DND-41 (cell line): ENCODE measurements at regions not wholly inside any gene's neighbourhood (a gene's known extent, or its start where the extent isn't known, plus 50 kb on each side); places are given as distances from the start of the nearest gene placed in this dataset.

Experiments
- ATAC-seq: fragments of 200-7000 bp; cut with Tn5 transposase; 3 replicates; pipeline ENCODE4 v1.9.1; 2021; ENCODE audit warnings: low read depth; ENCODE audit not compliant: insufficient read depth
- DNase-seq: peaks from one replicate; pipeline ENCODE4 v3.0.0-alpha.2; 2020
- H2AFZ ChIP-seq: 2 replicates; pipeline ENCODE4 v1.6.0; 2012; ENCODE audit warnings: low read depth, low read length
- H3K27ac ChIP-seq: 2 replicates; pipeline ENCODE4 v1.5.1; 2012; ENCODE audit warnings: low read length, inconsistent platforms
- H3K27me3 ChIP-seq: fragments of 200-600 bp; sonication (generic); 2 replicates; pipeline ENCODE4 v1.6.0; 2012; ENCODE audit warnings: low read length, mild to moderate bottlenecking, inconsistent platforms; ENCODE audit not compliant: insufficient read depth, poor library complexity
- H3K36me3 ChIP-seq: 2 replicates; pipeline ENCODE4 v1.5.1; 2012; ENCODE audit warnings: low read length, inconsistent platforms; ENCODE audit not compliant: insufficient read depth
- H3K4me1 ChIP-seq: 2 replicates; pipeline ENCODE4 v1.5.1; 2012; ENCODE audit warnings: mild to moderate bottlenecking, low read length; ENCODE audit not compliant: insufficient read depth
- H3K4me2 ChIP-seq: 2 replicates; pipeline ENCODE4 v1.6.0; 2012; ENCODE audit warnings: mild to moderate bottlenecking, moderate library complexity, low read length, inconsistent platforms; ENCODE audit not compliant: insufficient read depth
- H3K4me3 ChIP-seq, 2 experiments: fragments of 200-600 bp in 1 of 2; shearing (Covaris generic) in 1 of 2; 2 replicates each; pipeline ENCODE4 v1.5.1; 2012 to 2016; ENCODE audit warnings: inconsistent platforms in 2 of 2, low read length in 2 of 2, mild to moderate bottlenecking in 2 of 2, low read depth in 1 of 2, moderate library complexity in 1 of 2
- H3K79me2 ChIP-seq: 2 replicates; pipeline ENCODE4 v1.6.0; 2012; ENCODE audit warnings: low read length, inconsistent platforms; ENCODE audit not compliant: insufficient read depth
- H3K9ac ChIP-seq: 2 replicates; pipeline ENCODE4 v1.6.0; 2012; ENCODE audit warnings: low read depth, mild to moderate bottlenecking, inconsistent platforms, low read length, moderate library complexity
- H3K9me3 ChIP-seq: 2 replicates; pipeline ENCODE4 v1.5.1; 2012; ENCODE audit warnings: low read length, moderate library complexity, mild to moderate bottlenecking, inconsistent platforms; ENCODE audit not compliant: insufficient read depth, severe bottlenecking
- H4K20me1 ChIP-seq: 2 replicates; pipeline ENCODE4 v1.6.0; 2012; ENCODE audit warnings: low read length; ENCODE audit not compliant: insufficient read depth
- EZH2 ChIP-seq: IDR thresholded peaks from 3 replicates; pipeline ENCODE4 v1.6.1; 2012; ENCODE audit warnings: borderline replicate concordance, low read depth, mild to moderate bottlenecking, moderate library complexity, low read length, inconsistent platforms; ENCODE audit not compliant: severe bottlenecking
- TF ChIP-seq, protein P1 (sequence below): IDR thresholded peaks from 2 replicates; pipeline ENCODE4 v1.5.1; 2012; ENCODE audit warnings: borderline replicate concordance, low read length, moderate library complexity, mild to moderate bottlenecking; ENCODE audit not compliant: poor library complexity, severe bottlenecking; ENCODE audit errors: extremely low read depth

DNA sequence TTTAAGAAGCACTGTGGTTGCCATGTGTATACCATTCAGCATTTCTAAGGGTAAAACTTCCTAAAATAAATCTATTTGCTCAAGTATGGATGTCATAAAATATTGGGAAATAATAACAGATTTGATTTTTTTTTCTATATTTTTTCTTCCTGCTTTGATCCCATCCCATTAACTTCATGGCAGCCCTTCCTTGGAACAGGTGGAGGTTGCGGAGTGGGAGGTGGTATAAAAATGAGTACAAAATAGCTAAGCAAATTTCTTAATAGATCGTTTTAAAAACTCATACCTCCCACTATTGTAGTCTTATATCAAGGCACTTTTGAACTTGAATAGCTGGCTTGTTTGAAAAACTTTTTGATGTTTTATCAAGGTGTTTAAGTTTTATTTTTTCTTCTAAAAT lies 152.1 kb upstream of the KYNU start:
- no peak for TF ChIP-seq EZH2
- TF ChIP-seq, protein P1, sequence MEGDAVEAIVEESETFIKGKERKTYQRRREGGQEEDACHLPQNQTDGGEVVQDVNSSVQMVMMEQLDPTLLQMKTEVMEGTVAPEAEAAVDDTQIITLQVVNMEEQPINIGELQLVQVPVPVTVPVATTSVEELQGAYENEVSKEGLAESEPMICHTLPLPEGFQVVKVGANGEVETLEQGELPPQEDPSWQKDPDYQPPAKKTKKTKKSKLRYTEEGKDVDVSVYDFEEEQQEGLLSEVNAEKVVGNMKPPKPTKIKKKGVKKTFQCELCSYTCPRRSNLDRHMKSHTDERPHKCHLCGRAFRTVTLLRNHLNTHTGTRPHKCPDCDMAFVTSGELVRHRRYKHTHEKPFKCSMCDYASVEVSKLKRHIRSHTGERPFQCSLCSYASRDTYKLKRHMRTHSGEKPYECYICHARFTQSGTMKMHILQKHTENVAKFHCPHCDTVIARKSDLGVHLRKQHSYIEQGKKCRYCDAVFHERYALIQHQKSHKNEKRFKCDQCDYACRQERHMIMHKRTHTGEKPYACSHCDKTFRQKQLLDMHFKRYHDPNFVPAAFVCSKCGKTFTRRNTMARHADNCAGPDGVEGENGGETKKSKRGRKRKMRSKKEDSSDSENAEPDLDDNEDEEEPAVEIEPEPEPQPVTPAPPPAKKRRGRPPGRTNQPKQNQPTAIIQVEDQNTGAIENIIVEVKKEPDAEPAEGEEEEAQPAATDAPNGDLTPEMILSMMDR = no peak
- Histone ChIP-seq H3K36me3 (no peaks in the 10 kb centered on the region), H3K4me1 (no peaks in the 10 kb centered on the region), H2AFZ (no peak overlapping the region), H3K4me2 (no peak overlapping the region), H3K27ac (no peak overlapping the region), H3K9ac (no peak overlapping the region), H3K27me3 (no peaks in the 10 kb centered on the region), H3K79me2 (no peaks in the 10 kb centered on the region), H4K20me1 (no peaks in the 10 kb centered on the region), H3K4me3 (no peak overlapping the region), H3K9me3 (no peaks in the 10 kb centered on the region)
- DNase-seq (no peak), ATAC-seq (no peak)

DNA sequence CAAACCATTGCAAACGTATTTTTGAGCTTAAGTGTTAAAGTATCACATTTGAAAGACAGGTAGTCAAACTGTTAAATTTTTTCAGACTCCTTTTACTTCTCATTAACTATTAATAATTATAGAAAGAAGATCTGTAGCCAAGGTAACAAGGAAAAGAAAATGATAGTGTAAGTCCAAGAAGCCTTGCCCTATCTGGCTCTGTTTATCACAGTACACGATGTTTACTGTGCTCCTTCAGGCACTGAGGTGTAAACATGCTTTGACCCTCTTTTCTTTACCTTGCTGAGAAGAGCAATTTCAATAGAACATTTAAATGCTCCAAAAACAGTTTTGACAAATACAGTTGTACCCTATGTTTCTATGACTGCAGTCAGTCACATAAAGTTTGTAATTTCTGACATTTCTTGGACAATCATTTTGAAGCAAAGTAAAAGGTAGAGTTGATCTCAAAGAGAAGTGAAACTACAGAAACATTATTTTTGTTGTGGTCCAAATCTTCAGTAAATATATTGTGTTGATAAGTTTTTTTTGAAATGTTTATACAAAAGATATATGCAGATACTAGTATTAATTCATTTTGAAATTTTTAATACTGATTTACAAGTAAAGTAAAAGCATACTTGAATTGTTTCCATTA lies 152.6 kb upstream of the KYNU start:
- DNase-seq (no peak), ATAC-seq (no peak)
- Histone ChIP-seq H3K36me3 (no peaks in the 10 kb centered on the region), H3K79me2 (no peaks in the 10 kb centered on the region), H3K27ac (no peak overlapping the region), H3K9ac (no peak overlapping the region), H3K4me2 (no peak overlapping the region), H3K4me3 (no peak overlapping the region), H4K20me1 (no peaks in the 10 kb centered on the region), H3K9me3 (no peaks in the 10 kb centered on the region), H2AFZ (no peak overlapping the region), H3K27me3 (no peaks in the 10 kb centered on the region), H3K4me1 (no peaks in the 10 kb centered on the region)
- TF ChIP-seq EZH2 = no peak
- TF ChIP-seq, protein P1 = no peak

DNA sequence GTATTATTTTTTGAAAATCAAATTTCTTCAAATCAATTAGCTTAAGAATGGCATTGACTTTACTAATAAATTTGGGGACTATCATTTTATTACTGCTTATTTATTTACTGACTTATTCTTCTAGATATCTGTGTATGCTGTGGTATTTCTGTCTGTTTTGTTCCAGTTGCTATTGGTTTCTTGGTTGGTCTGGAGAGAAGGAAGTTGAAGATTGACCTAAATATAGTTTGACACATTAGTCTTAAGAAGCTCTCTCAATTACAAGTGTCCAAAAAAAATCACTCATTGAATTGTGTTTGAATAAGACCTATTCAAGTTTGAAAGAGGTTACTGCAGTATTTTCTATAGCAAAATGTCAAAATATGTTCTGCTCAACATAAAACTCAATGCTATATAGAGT lies 153.3 kb upstream of the KYNU start:
- Histone ChIP-seq H3K4me3 (no peak overlapping the region), H3K79me2 (no peaks in the 10 kb centered on the region), H3K27ac (no peak overlapping the region), H3K9ac (no peak overlapping the region), H3K27me3 (peaks cover 4% of the 10 kb centered on the region), H3K4me1 (no peaks in the 10 kb centered on the region), H3K4me2 (no peak overlapping the region), H3K9me3 (no peaks in the 10 kb centered on the region), H4K20me1 (no peaks in the 10 kb centered on the region), H3K36me3 (no peaks in the 10 kb centered on the region), H2AFZ (no peak overlapping the region)
- no peak for ATAC-seq
- no peak for DNase-seq
- TF ChIP-seq, protein P1 = no peak
- no peak for TF ChIP-seq EZH2
